GM18907 (cell line): ENCODE measurements at regions not wholly inside any gene's neighbourhood (a gene's known extent, or its start where the extent isn't known, plus 50 kb on each side); places are given as distances from the start of the nearest gene placed in this dataset.

ENCODE experiments used
- ATAC-seq: cut with Tn5 transposase; IDR thresholded peaks from one replicate; pipeline ENCODE4 v1.9.1; 2021; ENCODE audit warnings: mild to moderate bottlenecking, moderate library complexity; ENCODE audit not compliant: unreplicated experiment

GRCh38 chr19:32141840-32142511 lies 203.4 kb upstream of the ZNF507 start:
- ATAC-seq: no peak

GRCh38 chr19:32146664-32147063 lies 198.7 kb upstream of the ZNF507 start:
- ATAC-seq: no peak

GRCh38 chr19:32150605-32151004 lies 194.8 kb upstream of the ZNF507 start:
- no peak for ATAC-seq

- ATAC-seq: no peak
Observed at GRCh38 chr19:32154418-32154817, 191.0 kb upstream of the ZNF507 start.

GRCh38 chr19:32164384-32164992 lies 180.9 kb upstream of the ZNF507 start:
- no peak for ATAC-seq

GRCh38 chr19:32165141-32165540 lies 180.3 kb upstream of the ZNF507 start:
- no peak for ATAC-seq

- ATAC-seq: no peak
Observed at GRCh38 chr19:32165750-32166149, 179.7 kb upstream of the ZNF507 start.

- ATAC-seq: no peak
Observed at GRCh38 chr19:32166238-32166637, 179.2 kb upstream of the ZNF507 start.

- no peak for ATAC-seq
Observed at GRCh38 chr19:32168111-32168510, 177.3 kb upstream of the ZNF507 start.

- no peak for ATAC-seq
Observed at GRCh38 chr19:32168606-32169005, 176.8 kb upstream of the ZNF507 start.

GRCh38 chr19:32171719-32172151 lies 173.7 kb upstream of the ZNF507 start:
- no peak for ATAC-seq

GRCh38 chr19:32172566-32173160 lies 172.7 kb upstream of the ZNF507 start:
- ATAC-seq: no peak

- no peak for ATAC-seq
Observed at GRCh38 chr19:32173836-32174235, 171.6 kb upstream of the ZNF507 start.

- ATAC-seq: no peak
Observed at GRCh38 chr19:32174386-32175113, 170.9 kb upstream of the ZNF507 start.

GRCh38 chr19:32176591-32176990 lies 168.8 kb upstream of the ZNF507 start:
- ATAC-seq: no peak

- ATAC-seq: no peak
Observed at GRCh38 chr19:32177686-32178085, 167.7 kb upstream of the ZNF507 start.

- no peak for ATAC-seq
Observed at GRCh38 chr19:32178401-32178800, 167.0 kb upstream of the ZNF507 start.

GRCh38 chr19:32178956-32179355 lies 166.5 kb upstream of the ZNF507 start:
- no peak for ATAC-seq

GRCh38 chr19:32181216-32181920 lies 164.0 kb upstream of the ZNF507 start:
- no peak for ATAC-seq

- no peak for ATAC-seq
Observed at GRCh38 chr19:32186542-32187330, 158.7 kb upstream of the ZNF507 start.
